K562 (cell line): ENCODE measurements at regions not wholly inside any gene's neighbourhood (a gene's known extent, or its start where the extent isn't known, plus 50 kb on each side); places are given as distances from the start of the nearest gene placed in this dataset.

Experiments used
- BCL6 ChIP-seq: fragments of 250-450 bp; sonication (Bioruptor Pico); IDR thresholded peaks from 2 replicates; pipeline ENCODE4 v1.4.0; 2020
- E2F6 ChIP-seq, 2 experiments: IDR thresholded peaks; 2 replicates each; pipeline ENCODE4 v1.6.1; 2011; ENCODE audit warnings: borderline replicate concordance in 1 of 2, control low read depth in 1 of 2, low read depth in 1 of 2, low read length in 1 of 2, mild to moderate bottlenecking in 1 of 2, mixed read lengths in 1 of 2, moderate library complexity in 1 of 2; ENCODE audit not compliant: insufficient read depth in 1 of 2, insufficient read length in 1 of 2, poor library complexity in 1 of 2, severe bottlenecking in 1 of 2; ENCODE audit errors: extremely low read depth in 1 of 2
- MEIS2 ChIP-seq: fragments of 450-650 bp; IDR thresholded peaks from 2 replicates; pipeline ENCODE4 v1.6.1; 2014; ENCODE audit warnings: mild to moderate bottlenecking; ENCODE audit not compliant: partially characterized antibody
- MLLT1 ChIP-seq, 2 experiments: fragments of 450-650 bp; IDR thresholded peaks; 2 replicates each; pipeline ENCODE4 v1.6.1; 2016
- MXI1 ChIP-seq: IDR thresholded peaks from 2 replicates; pipeline ENCODE4 v1.6.1; 2011; ENCODE audit warnings: low read depth, mild to moderate bottlenecking, improper control_type of control experiment, low read length
- NR3C1 ChIP-seq: sonication (generic); formaldehyde crosslinking; IDR thresholded peaks from 2 replicates; pipeline ENCODE4 v1.8.1; 2022; ENCODE audit warnings: missing genetic modification reagents
- RB1 ChIP-seq: fragments of 450-650 bp; IDR thresholded peaks from 2 replicates; pipeline ENCODE4 v1.6.1; 2017; ENCODE audit warnings: low read depth, mild to moderate bottlenecking
- ZNF41 ChIP-seq: fragments of 250-450 bp; sonication (Bioruptor Pico); conservative IDR thresholded peaks from 2 replicates; pipeline ENCODE4 v1.4.0; 2020; ENCODE audit warnings: mild to moderate bottlenecking
- TF ChIP-seq, protein P1 (sequence below), 2 experiments: fragments of 450-650 bp; formaldehyde crosslinking in 1 of 2; IDR thresholded peaks; 2 replicates each; pipeline versions ENCODE4 v1.4.0 to v1.6.1; 2014 to 2020; ENCODE audit warnings: mild to moderate bottlenecking in 2 of 2, borderline replicate concordance in 1 of 2, low read depth in 1 of 2
- TF ChIP-seq, protein P2 (sequence below): fragments of 250-450 bp; sonication (Bioruptor Pico); IDR thresholded peaks from 2 replicates; pipeline ENCODE4 v1.8.0; 2022; ENCODE audit warnings: moderate library complexity, mild to moderate bottlenecking, inconsistent platforms
- TF ChIP-seq, protein P3 (sequence below): sonication (generic); formaldehyde crosslinking; IDR thresholded peaks from 2 replicates; pipeline ENCODE4 v1.5.0; 2020; ENCODE audit warnings: missing genetic modification reagents

DNA sequence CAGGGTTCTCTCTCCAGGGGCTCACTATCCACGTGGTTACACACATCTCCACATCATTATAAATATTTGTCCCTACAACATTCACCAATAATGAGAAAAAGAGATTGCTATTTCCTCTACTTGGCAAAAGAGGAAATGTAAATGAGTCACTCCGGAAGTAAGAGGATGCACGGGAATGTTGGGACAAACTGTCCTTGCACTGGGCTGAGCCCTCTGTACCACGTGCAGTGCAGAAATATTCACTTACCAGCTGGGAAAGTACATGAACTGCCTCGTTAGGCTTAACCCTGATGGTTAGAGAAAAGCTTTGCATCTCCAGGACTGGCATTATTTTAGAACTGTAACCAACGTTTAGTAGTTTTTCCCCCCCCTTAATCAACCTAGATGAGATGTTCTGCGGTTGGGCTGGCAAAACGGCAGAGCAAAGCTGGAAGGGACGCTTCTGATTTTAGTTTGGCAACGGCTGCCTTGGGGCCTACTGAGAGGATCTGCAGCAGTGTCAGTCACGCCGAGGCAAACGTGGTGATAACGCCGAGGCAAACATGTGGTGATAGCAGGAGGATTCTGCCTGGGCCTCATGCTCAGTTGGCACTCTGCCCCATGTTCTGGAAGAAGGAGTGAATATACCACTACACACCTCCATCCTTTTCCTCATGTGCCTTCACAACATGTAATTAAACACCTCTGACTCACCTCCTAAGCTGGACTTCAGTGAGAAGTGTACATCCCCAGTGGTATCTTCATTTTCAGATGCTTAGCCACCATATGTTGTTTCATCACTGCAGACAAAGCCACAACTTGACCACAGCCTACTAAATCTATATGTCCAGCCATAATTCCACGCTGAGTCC lies 661.4 kb upstream of the KLF4 start (continued):
- TF ChIP-seq, protein P1, sequence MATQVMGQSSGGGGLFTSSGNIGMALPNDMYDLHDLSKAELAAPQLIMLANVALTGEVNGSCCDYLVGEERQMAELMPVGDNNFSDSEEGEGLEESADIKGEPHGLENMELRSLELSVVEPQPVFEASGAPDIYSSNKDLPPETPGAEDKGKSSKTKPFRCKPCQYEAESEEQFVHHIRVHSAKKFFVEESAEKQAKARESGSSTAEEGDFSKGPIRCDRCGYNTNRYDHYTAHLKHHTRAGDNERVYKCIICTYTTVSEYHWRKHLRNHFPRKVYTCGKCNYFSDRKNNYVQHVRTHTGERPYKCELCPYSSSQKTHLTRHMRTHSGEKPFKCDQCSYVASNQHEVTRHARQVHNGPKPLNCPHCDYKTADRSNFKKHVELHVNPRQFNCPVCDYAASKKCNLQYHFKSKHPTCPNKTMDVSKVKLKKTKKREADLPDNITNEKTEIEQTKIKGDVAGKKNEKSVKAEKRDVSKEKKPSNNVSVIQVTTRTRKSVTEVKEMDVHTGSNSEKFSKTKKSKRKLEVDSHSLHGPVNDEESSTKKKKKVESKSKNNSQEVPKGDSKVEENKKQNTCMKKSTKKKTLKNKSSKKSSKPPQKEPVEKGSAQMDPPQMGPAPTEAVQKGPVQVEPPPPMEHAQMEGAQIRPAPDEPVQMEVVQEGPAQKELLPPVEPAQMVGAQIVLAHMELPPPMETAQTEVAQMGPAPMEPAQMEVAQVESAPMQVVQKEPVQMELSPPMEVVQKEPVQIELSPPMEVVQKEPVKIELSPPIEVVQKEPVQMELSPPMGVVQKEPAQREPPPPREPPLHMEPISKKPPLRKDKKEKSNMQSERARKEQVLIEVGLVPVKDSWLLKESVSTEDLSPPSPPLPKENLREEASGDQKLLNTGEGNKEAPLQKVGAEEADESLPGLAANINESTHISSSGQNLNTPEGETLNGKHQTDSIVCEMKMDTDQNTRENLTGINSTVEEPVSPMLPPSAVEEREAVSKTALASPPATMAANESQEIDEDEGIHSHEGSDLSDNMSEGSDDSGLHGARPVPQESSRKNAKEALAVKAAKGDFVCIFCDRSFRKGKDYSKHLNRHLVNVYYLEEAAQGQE (IDR thresholded peaks at IDR 0.05; ENCODE audit: borderline replicate concordance), result no peak
- TF ChIP-seq, protein P1 (CRISPR knock-in tag; IDR thresholded peaks at IDR 0.05; ENCODE audit: low read depth), result no peak
- TF ChIP-seq MEIS2 (peak; percentile 21), ZNF41 (CRISPR knock-in tag) (no peak), MXI1 (no peak), NR3C1 (no peak), MLLT1 (IDR thresholded peaks at IDR 0.05) (no peak), E2F6 (IDR thresholded peaks at IDR 0.05; ENCODE audit: borderline replicate concordance in 1 of 2, extremely low read depth in 1 of 2, insufficient read depth in 1 of 2, insufficient read length in 1 of 2, low read depth in 1 of 2, low read length in 1 of 2, poor library complexity in 1 of 2, severe bottlenecking in 1 of 2) (peak; percentile 33 to 53), RB1 (no peak), BCL6 (CRISPR knock-in tag) (no peak)
- TF ChIP-seq, protein P2, sequence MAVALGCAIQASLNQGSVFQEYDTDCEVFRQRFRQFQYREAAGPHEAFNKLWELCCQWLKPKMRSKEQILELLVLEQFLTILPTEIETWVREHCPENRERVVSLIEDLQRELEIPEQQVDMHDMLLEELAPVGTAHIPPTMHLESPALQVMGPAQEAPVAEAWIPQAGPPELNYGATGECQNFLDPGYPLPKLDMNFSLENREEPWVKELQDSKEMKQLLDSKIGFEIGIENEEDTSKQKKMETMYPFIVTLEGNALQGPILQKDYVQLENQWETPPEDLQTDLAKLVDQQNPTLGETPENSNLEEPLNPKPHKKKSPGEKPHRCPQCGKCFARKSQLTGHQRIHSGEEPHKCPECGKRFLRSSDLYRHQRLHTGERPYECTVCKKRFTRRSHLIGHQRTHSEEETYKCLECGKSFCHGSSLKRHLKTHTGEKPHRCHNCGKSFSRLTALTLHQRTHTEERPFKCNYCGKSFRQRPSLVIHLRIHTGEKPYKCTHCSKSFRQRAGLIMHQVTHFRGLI (CRISPR knock-in tag), result no peak
- TF ChIP-seq, protein P3, sequence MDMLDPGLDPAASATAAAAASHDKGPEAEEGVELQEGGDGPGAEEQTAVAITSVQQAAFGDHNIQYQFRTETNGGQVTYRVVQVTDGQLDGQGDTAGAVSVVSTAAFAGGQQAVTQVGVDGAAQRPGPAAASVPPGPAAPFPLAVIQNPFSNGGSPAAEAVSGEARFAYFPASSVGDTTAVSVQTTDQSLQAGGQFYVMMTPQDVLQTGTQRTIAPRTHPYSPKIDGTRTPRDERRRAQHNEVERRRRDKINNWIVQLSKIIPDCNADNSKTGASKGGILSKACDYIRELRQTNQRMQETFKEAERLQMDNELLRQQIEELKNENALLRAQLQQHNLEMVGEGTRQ, result no peak
